ENCODE measurements at regions not wholly inside any gene's neighbourhood (a gene's known extent, or its start where the extent isn't known, plus 50 kb on each side); places are given as distances from the start of the nearest gene placed in this dataset.
A peak's percentile ranks its signal among the peaks of the same experiment; 100 is the strongest.

GRCh38 chr5:74199436-74200210 lies 440.9 kb downstream of the ENC1 start (continued):
- no peak for TF ChIP-seq NFYA (IDR thresholded peaks at IDR 0.05; ENCODE audit: borderline replicate concordance, low read depth, low read length)

DNA sequence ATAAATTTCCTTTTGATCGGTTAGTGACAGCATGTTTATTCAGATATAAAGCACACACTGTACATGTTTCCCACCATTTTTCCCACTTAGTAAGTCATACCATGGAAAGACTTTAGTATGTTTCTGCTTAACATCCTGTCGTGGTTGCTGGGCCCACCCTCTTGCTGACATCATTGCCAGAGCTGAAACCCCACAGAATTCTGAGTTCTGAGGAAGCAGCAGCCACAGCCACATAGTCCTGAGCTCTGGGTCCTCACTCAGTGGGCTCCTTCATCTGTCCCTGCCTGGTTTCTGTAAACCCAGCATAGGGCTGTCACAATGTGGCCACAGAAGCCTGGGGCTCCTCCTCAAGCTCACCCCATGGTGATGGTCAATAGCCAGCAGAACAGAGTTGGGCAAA lies 441.5 kb downstream of the ENC1 start:
- BruUV-seq (replicated peaks) = no TSS peak
- WGBS (ENCODE audit: insufficient coverage, insufficient replicate concordance, low lambda C conversion rate, missing lambda C conversion rate) = 50% methylated on average over 2 of the region's 2 CpGs
- ChIA-PET RAD21 (ENCODE audit: unreplicated experiment) (no interaction called here), POLR2A (no interaction called here), SMC1A (ENCODE audit: uncharacterized antibody, unreplicated experiment) (no interaction called here), CTCF (interaction anchor here (0.5 to 1.2 kb wide), 3 partner anchors 14 to 441 kb away, joined by 3 to 4 read pairs (median 3); partner anchors contain the start of gene ENC1)
- H3K27me3 ChIP-seq (replicated peaks in 1 of 2; ENCODE audit: control insufficient read depth in 2 of 2, insufficient read depth in 2 of 2, low read length in 1 of 2) = no peaks in the 10 kb centered on the region; a peak in 1 of 4 replicates
- H3K79me2 ChIP-seq (ENCODE audit: control insufficient read depth, insufficient read depth, low read length) = no peaks in the 10 kb centered on the region
- no peak overlapping the region for H3K4me3 ChIP-seq
- TF ChIP-seq CUX1 (IDR thresholded peaks at IDR 0.05; ENCODE audit: insufficient replicate concordance, low read depth, low read length) (no peak), CREB1 (IDR thresholded peaks at IDR 0.05; ENCODE audit: low read depth) (0 out of 2 replicates have a peak, but pooled peaks have one; percentile 27)
- H3K4me2 ChIP-seq (ENCODE audit: control insufficient read depth, insufficient read depth) = no peak overlapping the region
- intact Hi-C loops (cut with micrococcal nuclease; ENCODE audit: unreplicated experiment) = loop anchor here (10.0 kb wide), 1 partner anchor 294 kb away; no protein-coding TSS in a partner anchor
- no peak overlapping the region for H3K27ac ChIP-seq (ENCODE audit: control insufficient read depth, insufficient read depth)
- no peak overlapping the region for H2AFZ ChIP-seq (ENCODE audit: control insufficient read depth, low read depth, low read length)
- no peak for DNase-seq (ENCODE audit: low read depth, low spot score)
- H3K9me3 ChIP-seq (replicated peaks; ENCODE audit: control insufficient read depth, insufficient read depth, low read length) = no peaks in the 10 kb centered on the region; the same call in 2 of the 3 replicates
- in situ Hi-C loops (cut with MboI) = no loop called here
- peaks cover 43% of the 10 kb centered on the region for H3K4me1 ChIP-seq (ENCODE audit: control insufficient read depth, insufficient read depth, low read length)
- H4K20me1 ChIP-seq (ENCODE audit: control insufficient read depth, insufficient read depth) = no peaks in the 10 kb centered on the region
- peak; percentile 65 for ATAC-seq
- H3K36me3 ChIP-seq (ENCODE audit: control insufficient read depth in 2 of 2, insufficient read depth in 2 of 2, low read length in 1 of 2) = no peaks in the 10 kb centered on the region
- no peak overlapping the region for H3K9ac ChIP-seq (ENCODE audit: control insufficient read depth, insufficient read depth, low read length)
- FAIRE-seq = no peak
